ENCODE measurements at regions not wholly inside any gene's neighbourhood (a gene's known extent, or its start where the extent isn't known, plus 50 kb on each side); places are given as distances from the start of the nearest gene placed in this dataset.

DNA sequence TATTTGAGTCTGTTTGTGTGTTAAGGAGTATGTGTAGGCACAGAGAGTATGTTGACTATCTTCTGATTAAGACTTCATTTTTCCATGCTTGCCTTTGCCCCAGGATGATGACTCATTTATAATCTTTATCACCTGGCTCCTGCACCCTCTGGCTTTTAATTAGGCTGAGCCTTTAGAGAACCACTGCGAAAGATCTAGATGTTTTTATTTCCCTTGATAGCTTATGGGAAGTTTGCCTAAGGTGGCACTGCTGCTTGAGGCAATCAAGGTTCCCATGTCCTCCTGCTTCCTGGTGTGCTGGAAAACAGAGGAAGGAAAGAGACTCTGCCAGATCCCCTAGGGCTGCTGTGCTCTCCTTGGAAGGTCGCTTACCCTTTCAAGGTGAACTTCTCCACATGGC is 114.6 kb downstream of the ARL4A start:
- ATAC-seq (no peak), DNase-seq (ENCODE audit: low read depth, low spot score) (no peak), FAIRE-seq (no peak)
- POLR2A ChIA-PET: no interaction called here
- Histone ChIP-seq H3K4me3 (no peak overlapping the region), H3K4me2 (ENCODE audit: control insufficient read depth, insufficient read depth) (no peak overlapping the region), H3K9ac (ENCODE audit: control insufficient read depth, insufficient read depth, low read length) (no peak overlapping the region), H3K4me1 (ENCODE audit: control insufficient read depth, insufficient read depth, low read length) (no peaks in the 10 kb centered on the region), H3K36me3 (ENCODE audit: control insufficient read depth in 2 of 2, insufficient read depth in 2 of 2, low read length in 1 of 2) (no peaks in the 10 kb centered on the region), H2AFZ (ENCODE audit: control insufficient read depth, low read depth, low read length) (no peak overlapping the region), H3K9me3 (replicated peaks; ENCODE audit: control insufficient read depth, insufficient read depth, low read length) (no peaks in the 10 kb centered on the region), H3K27me3 (replicated peaks in 1 of 2; ENCODE audit: control insufficient read depth in 2 of 2, insufficient read depth in 2 of 2, low read length in 1 of 2) (no peaks in the 10 kb centered on the region), H3K27ac (ENCODE audit: control insufficient read depth, insufficient read depth) (no peak overlapping the region), H3K79me2 (ENCODE audit: control insufficient read depth, insufficient read depth, low read length) (no peaks in the 10 kb centered on the region), H4K20me1 (ENCODE audit: control insufficient read depth, insufficient read depth) (no peaks in the 10 kb centered on the region)
- intact Hi-C loops (cut with micrococcal nuclease; ENCODE audit: unreplicated experiment) (no loop called here), in situ Hi-C loops (cut with MboI) (no loop called here)
- TF ChIP-seq SMAD5 (IDR thresholded peaks at IDR 0.05; ENCODE audit: low read depth) (no peak), ZNF592 (IDR thresholded peaks at IDR 0.05) (no peak), SPI1 (IDR thresholded peaks at IDR 0.05; ENCODE audit: borderline replicate concordance, insufficient read depth, low read depth, low read length) (no peak), NFXL1 (IDR thresholded peaks at IDR 0.05; ENCODE audit: borderline replicate concordance) (no peak), RCOR1 (conservative IDR thresholded peaks at IDR 0.05; ENCODE audit: low read depth, low read length) (no peak)
- BruUV-seq (replicated peaks): no TSS peak
- SMC1A ChIA-PET (ENCODE audit: uncharacterized antibody, unreplicated experiment): no interaction called here
- CTCF ChIA-PET: no interaction called here
- RAD21 ChIA-PET (ENCODE audit: unreplicated experiment): no interaction called here
- 50% methylated on average over 2 of the region's 2 CpGs for WGBS (ENCODE audit: insufficient coverage, insufficient replicate concordance, low lambda C conversion rate, missing lambda C conversion rate)

Data from GM12878 (cell line).